ENCODE measurements at regions not wholly inside any gene's neighbourhood (a gene's known extent, or its start where the extent isn't known, plus 50 kb on each side); places are given as distances from the start of the nearest gene placed in this dataset.

- H3K36me3 Mint-ChIP-seq: peaks cover 25% of the 10 kb centered on the region
- peak overlapping the region; percentile 69; the same call in 1 of the 2 replicates for H3K27ac Mint-ChIP-seq
- POLR2A ChIA-PET: interaction anchor here (0.6 kb wide), 1 partner anchor 41 kb away, joined by 4 read pairs; no protein-coding TSS in a partner anchor
Measured at GRCh38 chr12:124381456-124382296, 86.8 kb downstream of the RFLNA start.

More at GRCh38 chr12:124381456-124382296, 86.8 kb downstream of the RFLNA start:
- CTCF ChIA-PET: interaction anchor here (1.1 to 1.5 kb wide), 3 partner anchors 7 to 328 kb away, joined by 3 to 8 read pairs (median 7); no protein-coding TSS in a partner anchor
- H3K4me3 Mint-ChIP-seq: no peak overlapping the region
- DNase-seq (ENCODE audit: low spot score) (no peak), ATAC-seq (no peak)
- no peaks in the 10 kb centered on the region for H3K27me3 Mint-ChIP-seq (ENCODE audit: low read depth)
- TF ChIP-seq CREB1 (CRISPR knock-in tag; IDR thresholded peaks at IDR 0.05) (no peak), ZNF263 (CRISPR knock-in tag; IDR thresholded peaks at IDR 0.05; ENCODE audit: low read depth) (no peak), ATF6 (CRISPR knock-in tag; IDR thresholded peaks at IDR 0.05) (no peak), CTCF (IDR thresholded peaks at IDR 0.05) (no peak), EMX1 (CRISPR knock-in tag; IDR thresholded peaks at IDR 0.05) (no peak), ZNF425 (CRISPR knock-in tag; conservative IDR thresholded peaks at IDR 0.05) (no peak), ZNF138 (CRISPR knock-in tag; conservative IDR thresholded peaks at IDR 0.05) (no peak), ETV6 (CRISPR knock-in tag; IDR thresholded peaks at IDR 0.05) (no peak), RELA (CRISPR knock-in tag; IDR thresholded peaks at IDR 0.05; ENCODE audit: borderline replicate concordance) (no peak), MLX (CRISPR knock-in tag; IDR thresholded peaks at IDR 0.05) (no peak), ZNF219 (CRISPR knock-in tag; IDR thresholded peaks at IDR 0.05; ENCODE audit: borderline replicate concordance) (no peak), JUN (CRISPR knock-in tag; IDR thresholded peaks at IDR 0.05) (no peak)
- H3K4me1 Mint-ChIP-seq: no peaks in the 10 kb centered on the region; the same call in 1 of the 2 replicates
- H3K9me3 Mint-ChIP-seq: no peaks in the 10 kb centered on the region

All from WTC11 (cell line).